ENCODE measurements at regions not wholly inside any gene's neighbourhood (a gene's known extent, or its start where the extent isn't known, plus 50 kb on each side); places are given as distances from the start of the nearest gene placed in this dataset.

- Histone ChIP-seq H3K9ac (ENCODE audit: low read length) (no peak overlapping the region), H3K9me3 (ENCODE audit: insufficient read depth, low read depth, low read length) (no peaks in the 10 kb centered on the region), H3K36me3 (ENCODE audit: insufficient read depth, low read length) (no peaks in the 10 kb centered on the region), H2AFZ (ENCODE audit: low read depth, low read length) (no peak overlapping the region), H3K4me2 (ENCODE audit: low read length) (no peak overlapping the region), H3K4me1 (ENCODE audit: insufficient read depth, low read length) (no peaks in the 10 kb centered on the region), H4K20me1 (ENCODE audit: insufficient read depth, low read length) (no peaks in the 10 kb centered on the region), H3K27me3 (ENCODE audit: insufficient read depth, low read length) (no peaks in the 10 kb centered on the region), H3K79me2 (ENCODE audit: insufficient read depth, low read length) (no peaks in the 10 kb centered on the region), H3K4me3 (ENCODE audit: insufficient read depth, low read depth, low read length) (no peak overlapping the region), H3K27ac (ENCODE audit: low read depth, low read length) (no peak overlapping the region)
- H3K27me3 Mint-ChIP-seq (ENCODE audit: low read depth, unreplicated experiment) = peaks cover 6% of the 10 kb centered on the region
- peaks cover 3% of the 10 kb centered on the region for H3K9me3 Mint-ChIP-seq (ENCODE audit: unreplicated experiment)
- peak; percentile 80 for FAIRE-seq
- H3K27ac Mint-ChIP-seq (ENCODE audit: unreplicated experiment) = no peak overlapping the region
- TF ChIP-seq, protein P1, sequence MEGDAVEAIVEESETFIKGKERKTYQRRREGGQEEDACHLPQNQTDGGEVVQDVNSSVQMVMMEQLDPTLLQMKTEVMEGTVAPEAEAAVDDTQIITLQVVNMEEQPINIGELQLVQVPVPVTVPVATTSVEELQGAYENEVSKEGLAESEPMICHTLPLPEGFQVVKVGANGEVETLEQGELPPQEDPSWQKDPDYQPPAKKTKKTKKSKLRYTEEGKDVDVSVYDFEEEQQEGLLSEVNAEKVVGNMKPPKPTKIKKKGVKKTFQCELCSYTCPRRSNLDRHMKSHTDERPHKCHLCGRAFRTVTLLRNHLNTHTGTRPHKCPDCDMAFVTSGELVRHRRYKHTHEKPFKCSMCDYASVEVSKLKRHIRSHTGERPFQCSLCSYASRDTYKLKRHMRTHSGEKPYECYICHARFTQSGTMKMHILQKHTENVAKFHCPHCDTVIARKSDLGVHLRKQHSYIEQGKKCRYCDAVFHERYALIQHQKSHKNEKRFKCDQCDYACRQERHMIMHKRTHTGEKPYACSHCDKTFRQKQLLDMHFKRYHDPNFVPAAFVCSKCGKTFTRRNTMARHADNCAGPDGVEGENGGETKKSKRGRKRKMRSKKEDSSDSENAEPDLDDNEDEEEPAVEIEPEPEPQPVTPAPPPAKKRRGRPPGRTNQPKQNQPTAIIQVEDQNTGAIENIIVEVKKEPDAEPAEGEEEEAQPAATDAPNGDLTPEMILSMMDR (IDR thresholded peaks at IDR 0.05; ENCODE audit: insufficient read depth, low read depth, low read length) = peak; percentile 77
- TF ChIP-seq EZH2 (IDR thresholded peaks at IDR 0.05; ENCODE audit: insufficient read depth, low read length) = no peak
- peaks cover 1% of the 10 kb centered on the region for H3K36me3 Mint-ChIP-seq (ENCODE audit: low read depth, unreplicated experiment)
- DNase-seq (ENCODE audit: low read depth) = peak; percentile 46
- no peak overlapping the region for H3K4me3 Mint-ChIP-seq (ENCODE audit: unreplicated experiment)
- no peaks in the 10 kb centered on the region for H3K4me1 Mint-ChIP-seq (ENCODE audit: low read depth, unreplicated experiment)
Measured at GRCh38 chr2:220687231-220687843, 884.8 kb downstream of the EPHA4 start.

DNA sequence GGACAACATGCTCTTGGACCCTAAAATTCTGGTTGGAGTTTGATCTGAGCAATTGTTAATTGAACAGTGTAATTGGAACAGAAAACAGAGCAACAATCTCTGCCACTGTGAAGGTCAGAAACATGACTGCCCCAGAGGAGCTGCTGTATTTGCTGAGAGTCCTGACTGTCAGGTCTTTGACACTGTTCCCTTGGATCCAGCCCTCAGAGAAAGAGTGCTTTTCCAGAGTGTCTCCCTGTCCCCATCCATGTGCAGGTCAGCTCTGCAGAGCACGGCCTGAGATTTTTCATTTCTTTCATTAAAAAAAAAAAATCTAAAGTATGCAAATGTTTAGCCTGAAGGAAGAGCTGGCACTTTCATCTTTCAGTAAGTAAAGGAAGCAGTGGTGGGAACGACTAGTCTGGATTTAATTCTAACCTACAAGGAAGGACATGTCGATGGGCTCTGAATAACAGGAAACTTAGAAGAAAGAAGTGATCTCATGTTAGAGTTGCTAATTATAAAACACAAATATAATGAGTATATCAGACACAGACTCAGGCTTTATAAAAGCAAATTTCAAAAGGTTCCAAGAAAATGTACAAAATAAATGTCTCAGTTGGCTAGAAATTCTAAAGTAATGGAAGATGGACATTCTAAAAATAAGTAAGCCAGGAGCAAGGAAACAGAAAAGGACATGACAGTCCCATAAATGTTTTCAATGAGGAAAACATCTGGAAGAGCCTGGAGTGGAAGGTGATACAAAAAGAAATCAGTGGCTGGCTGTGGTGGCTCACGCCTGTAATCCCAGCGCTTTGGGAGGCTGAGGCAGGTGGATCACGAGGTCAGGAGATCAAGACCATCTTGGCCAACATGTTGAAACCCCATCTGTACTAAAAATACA is 876.5 kb downstream of the EPHA4 start:
- FAIRE-seq = no peak

More for the DNA sequence above, 876.5 kb downstream of the EPHA4 start:
- no peak for TF ChIP-seq EZH2 (IDR thresholded peaks at IDR 0.05; ENCODE audit: insufficient read depth, low read length)
- TF ChIP-seq, protein P1 (IDR thresholded peaks at IDR 0.05; ENCODE audit: insufficient read depth, low read depth, low read length) = no peak
- no peak overlapping the region for H3K27ac ChIP-seq (ENCODE audit: low read depth, low read length)
- H3K4me1 Mint-ChIP-seq (ENCODE audit: low read depth, unreplicated experiment) = peaks cover 15% of the 10 kb centered on the region
- no peaks in the 10 kb centered on the region for H3K79me2 ChIP-seq (ENCODE audit: insufficient read depth, low read length)
- H3K27me3 Mint-ChIP-seq (ENCODE audit: low read depth, unreplicated experiment) = no peaks in the 10 kb centered on the region
- H3K9me3 Mint-ChIP-seq (ENCODE audit: unreplicated experiment) = peaks cover under 1% of the 10 kb centered on the region
- H3K36me3 Mint-ChIP-seq (ENCODE audit: low read depth, unreplicated experiment) = no peaks in the 10 kb centered on the region
- no peak overlapping the region for H3K4me3 Mint-ChIP-seq (ENCODE audit: unreplicated experiment)
- no peak overlapping the region for H3K4me3 ChIP-seq (ENCODE audit: insufficient read depth, low read depth, low read length)
- H3K4me2 ChIP-seq (ENCODE audit: low read length) = no peak overlapping the region
- H3K9me3 ChIP-seq (ENCODE audit: insufficient read depth, low read depth, low read length) = no peaks in the 10 kb centered on the region
- H3K36me3 ChIP-seq (ENCODE audit: insufficient read depth, low read length) = no peaks in the 10 kb centered on the region
- no peak overlapping the region for H2AFZ ChIP-seq (ENCODE audit: low read depth, low read length)
- DNase-seq (ENCODE audit: low read depth) = no peak
- H4K20me1 ChIP-seq (ENCODE audit: insufficient read depth, low read length) = no peaks in the 10 kb centered on the region
- H3K27me3 ChIP-seq (ENCODE audit: insufficient read depth, low read length) = no peaks in the 10 kb centered on the region
- no peak overlapping the region for H3K27ac Mint-ChIP-seq (ENCODE audit: unreplicated experiment)
- no peak overlapping the region for H3K9ac ChIP-seq (ENCODE audit: low read length)
- no peaks in the 10 kb centered on the region for H3K4me1 ChIP-seq (ENCODE audit: insufficient read depth, low read length)
